HG03432 (cell line): ENCODE measurements at regions not wholly inside any gene's neighbourhood (a gene's known extent, or its start where the extent isn't known, plus 50 kb on each side); places are given as distances from the start of the nearest gene placed in this dataset.
"Not testable (repeated sequence)": the region's sequence is repeated elsewhere in the genome, so short reads cannot be mapped to it uniquely, and the experiment has no call there.

ENCODE experiments used
- ATAC-seq: cut with Tn5 transposase; IDR thresholded peaks from one replicate; pipeline ENCODE4 v1.9.1; 2021; ENCODE audit warnings: mild to moderate bottlenecking, moderate library complexity; ENCODE audit not compliant: unreplicated experiment

DNA sequence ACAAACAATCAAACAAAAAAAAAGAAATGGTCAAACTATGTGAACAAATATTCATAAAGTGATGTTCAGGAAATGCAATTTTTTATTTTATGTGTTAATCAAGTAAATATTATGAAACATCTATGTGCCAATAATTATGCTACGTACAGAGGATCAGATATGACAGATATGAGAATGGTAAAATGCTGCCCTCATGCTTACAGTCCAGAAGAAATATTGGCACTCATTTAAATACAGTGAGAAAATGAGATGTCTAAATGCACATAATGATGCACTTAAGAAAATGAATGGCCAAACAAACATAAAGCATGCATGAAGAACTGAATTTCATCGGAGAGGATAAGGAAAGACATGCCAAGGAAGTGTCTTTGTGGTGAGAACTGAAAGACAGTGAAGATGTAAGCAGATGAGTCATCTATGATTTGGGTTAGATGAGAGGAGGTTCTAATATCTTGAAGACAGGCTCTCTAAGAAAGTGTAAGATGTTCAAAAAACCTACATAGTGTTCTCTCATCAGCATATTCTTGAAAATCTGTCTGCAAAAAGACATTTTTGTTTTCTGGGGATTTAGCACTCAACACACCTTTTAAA lies 1231.1 kb upstream of the ACO1 start:
- ATAC-seq, result peak; percentile 98

DNA sequence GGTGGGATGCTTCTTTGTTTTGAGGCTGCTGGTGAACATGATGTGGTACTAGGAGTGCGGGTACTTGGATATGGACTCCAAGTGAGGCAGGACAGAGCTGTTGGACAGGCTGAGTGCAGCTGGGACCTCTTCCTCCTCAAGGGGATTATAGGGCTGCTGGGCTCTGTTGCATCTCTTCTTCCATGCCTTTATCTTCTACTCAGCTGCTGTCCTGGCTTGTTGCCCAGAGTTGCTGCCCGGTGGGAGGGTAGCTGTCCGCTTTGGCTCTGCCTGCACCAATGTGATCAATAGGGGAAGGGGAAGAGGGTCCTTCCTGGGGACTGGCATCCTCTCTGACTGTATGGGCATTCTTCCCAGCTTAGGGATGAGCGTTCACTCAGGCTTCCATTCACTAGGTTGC lies 1217.9 kb upstream of the ACO1 start:
- no peak for ATAC-seq

DNA sequence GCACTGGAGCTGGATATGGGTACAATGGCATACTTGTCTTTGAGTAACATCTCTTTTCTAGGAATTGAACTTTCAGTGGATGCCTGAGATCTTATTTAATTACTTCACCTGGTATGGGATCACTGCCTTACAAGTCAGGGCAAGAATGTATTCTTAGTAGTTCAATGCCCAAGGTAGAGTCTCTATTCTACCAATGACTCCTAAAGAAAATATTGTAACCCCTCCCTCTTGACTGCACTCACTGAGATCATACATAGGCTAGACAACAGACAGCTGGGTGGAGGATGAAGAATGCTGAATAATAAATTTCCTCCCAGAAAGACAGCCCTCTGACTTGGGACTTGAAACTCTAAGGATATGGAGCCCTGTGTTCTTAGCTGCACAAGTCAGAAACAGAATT lies 1216.3 kb upstream of the ACO1 start:
- ATAC-seq, result no peak

DNA sequence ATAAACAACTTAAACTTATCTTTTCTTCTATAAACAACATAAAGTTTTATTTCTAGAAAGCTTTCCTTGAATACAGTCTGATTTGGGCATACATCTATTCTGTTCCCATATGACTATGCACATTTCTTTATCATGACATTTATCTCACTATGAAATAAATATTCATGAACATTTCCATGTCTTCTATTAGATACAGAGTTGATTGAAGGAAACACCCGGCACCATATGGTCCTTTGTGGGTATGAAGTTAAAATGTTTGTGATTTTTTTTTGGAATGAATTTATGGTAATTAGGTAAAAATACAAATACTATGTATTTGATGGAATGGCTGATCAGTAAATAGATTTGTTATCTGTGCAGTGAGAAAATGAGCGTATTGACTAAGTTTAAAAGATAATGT lies 1209.8 kb upstream of the ACO1 start:
- no peak for ATAC-seq

DNA sequence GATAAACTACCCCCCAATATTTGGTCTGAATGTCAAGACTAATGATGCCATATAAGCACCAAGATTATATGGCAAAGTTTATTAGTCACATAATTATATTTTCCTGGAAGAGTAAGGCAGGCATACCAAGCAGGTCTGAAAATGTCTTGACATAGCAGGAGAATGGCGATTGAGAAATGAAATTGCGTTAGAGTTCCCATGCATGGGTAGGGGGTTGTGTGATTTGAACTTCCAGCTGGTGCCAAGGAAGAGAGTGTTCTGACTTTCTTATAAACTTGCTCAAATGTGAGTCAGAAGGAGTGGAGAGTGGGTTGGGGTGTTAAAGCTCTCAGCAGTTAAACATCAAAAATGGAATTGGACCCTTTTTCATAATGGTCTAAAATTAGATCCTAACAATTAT lies 1200.6 kb upstream of the ACO1 start:
- no peak for ATAC-seq

DNA sequence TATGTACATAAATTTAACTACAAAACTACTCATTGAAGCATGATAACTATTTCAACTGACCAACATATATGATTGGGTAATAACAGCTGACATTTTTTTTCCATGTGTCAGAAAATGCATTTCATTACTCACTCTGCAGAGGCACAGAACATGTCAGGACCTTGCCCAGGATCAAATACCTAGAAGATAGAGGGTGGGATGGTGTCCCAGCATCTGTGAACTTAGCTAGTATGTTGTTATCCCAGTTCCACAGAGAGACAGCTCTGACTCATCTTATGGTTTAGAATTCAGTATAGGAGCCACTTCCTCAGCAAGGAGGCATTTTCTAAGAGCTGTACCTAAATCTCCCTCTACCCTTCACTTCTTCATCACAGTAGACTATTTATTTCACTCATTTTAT lies 1198.6 kb upstream of the ACO1 start:
- no peak for ATAC-seq

DNA sequence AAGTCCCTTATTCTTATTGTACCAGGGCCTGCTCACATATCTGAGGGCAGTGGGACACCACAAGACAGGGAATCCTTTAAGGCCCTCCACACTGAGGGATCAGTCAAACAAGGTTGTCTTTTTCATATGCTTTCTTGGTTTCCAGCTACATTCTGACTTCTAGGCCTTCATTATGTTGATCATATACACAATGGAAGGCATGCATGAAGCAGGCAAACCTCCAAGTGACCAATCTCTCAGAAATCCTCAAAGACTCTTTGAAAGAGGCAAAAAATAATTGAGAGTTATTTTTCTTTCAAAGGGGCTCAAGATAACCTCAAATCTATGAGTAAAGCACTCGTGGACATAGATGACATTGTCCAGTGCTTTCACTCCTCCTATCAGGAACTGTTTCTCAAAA lies 1195.9 kb upstream of the ACO1 start:
- ATAC-seq, result no peak

DNA sequence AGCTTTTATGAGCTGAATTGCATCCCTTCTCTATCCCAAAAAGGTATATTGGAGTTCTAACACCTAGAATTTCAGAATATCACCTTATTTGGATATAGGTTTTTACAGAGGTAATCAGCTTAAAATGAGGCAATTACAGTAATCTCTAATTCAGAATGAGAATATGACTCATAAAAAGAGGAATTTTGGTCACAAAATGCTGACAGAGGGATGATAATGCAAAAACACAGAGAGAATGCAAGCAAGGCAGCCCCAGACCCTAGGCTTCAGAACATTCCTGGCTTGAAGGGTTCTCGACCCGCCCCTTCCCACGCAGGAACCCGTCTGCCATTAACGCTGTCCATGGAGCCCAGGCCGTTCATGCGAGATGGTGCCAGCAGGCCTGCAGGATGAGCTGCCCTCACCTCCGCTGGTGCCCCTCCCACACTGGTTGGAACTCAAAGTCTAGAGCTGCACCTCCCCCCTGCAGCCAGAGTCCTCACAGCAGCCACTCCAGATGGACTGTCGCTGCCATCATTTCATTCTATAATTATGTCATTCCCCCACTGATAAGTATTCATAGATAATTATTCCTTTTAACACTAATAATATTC lies 1173.4 kb upstream of the ACO1 start:
- no peak for ATAC-seq

DNA sequence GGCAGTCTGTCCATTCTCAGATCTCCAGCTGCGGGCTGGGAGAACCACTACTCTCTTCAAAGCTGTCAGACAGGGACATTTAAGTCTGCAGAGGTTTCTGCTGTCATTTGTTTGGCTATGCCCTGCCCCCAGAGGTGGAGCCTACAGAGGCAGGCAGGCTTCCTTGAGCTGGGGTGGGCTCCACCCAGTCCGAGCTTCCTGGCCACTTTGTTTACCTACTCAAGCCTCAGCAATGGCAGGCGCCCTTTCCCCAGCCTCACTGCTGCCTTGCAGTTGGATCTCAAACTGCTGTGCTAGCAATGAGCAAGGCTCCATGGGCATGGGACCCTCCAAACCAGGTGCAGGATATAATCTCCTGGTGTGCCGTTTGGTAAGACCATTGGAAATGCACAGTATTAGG lies 1154.5 kb upstream of the ACO1 start:
- ATAC-seq, result not testable (repeated sequence)

DNA sequence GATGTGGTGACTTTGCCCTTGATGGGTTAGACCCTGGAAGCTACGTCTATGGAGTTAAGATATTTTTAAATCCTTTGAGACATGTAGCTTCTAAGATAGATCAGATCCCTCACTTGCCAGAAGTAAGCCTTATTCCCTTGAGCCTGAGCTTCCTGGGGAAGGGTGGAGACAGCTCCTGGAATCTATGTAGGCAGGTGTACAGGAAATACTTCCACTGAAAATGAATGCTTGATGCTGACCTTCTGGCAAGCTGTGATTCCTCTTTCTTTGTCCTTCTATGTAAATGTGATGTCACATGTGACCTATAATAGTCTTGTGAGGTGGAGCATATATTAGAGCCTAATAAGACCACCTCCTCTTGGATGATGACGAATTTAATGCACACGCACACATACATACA lies 1152.0 kb upstream of the ACO1 start:
- no peak for ATAC-seq

DNA sequence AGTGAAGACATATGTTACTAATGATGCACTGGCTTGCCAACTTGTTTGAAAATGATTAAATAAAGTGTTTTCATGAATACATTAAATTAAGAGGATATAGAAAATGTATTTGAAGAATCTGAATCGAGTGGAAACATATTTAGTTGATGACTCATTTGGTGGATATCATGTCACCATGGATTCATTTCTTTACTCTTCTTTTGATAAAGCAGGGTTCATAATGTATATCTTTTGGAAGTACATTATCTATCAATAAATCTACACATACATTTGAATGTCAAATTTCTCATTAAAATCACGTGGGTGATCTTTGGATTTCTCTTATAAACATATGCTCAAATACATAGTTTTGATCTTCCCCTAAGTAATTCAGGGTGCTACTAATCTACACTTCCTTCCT lies 1148.1 kb upstream of the ACO1 start:
- ATAC-seq, result no peak

DNA sequence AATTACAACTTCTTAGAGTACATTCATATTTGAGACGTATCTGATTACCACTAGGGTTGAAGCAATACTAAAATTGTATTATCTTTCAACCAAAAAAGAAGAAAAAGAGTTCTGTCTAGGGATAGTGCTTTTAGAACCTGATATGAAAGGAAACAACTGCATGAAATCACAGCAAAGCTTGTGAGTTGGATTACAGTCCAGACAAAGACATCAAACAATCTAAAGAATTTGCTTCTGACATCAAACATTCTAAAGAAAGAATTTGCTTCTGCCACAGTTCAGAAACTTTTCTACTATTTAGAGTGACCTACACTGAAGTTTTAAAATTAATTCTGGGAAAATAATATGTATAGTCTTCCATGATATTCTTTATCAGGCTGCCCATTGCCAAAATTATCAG lies 1141.1 kb upstream of the ACO1 start:
- ATAC-seq, result no peak

DNA sequence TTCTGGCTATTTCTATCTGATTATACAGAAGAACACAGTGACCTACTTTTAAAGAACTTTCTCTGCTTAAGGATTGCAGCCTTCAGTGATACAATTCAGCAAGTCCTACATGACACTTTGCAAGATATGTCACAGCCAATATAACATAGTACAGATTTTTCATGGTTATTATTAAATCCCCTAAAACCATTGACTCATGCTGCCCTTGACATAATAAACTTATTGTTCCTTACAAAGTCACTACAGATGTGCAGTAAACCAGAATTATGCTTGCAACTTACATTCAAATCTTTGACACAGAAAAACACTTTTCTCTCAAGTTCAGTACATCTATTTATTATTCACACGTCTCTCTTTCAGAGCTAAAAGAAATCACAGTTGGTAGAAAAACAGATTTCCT lies 1136.3 kb upstream of the ACO1 start:
- no peak for ATAC-seq

DNA sequence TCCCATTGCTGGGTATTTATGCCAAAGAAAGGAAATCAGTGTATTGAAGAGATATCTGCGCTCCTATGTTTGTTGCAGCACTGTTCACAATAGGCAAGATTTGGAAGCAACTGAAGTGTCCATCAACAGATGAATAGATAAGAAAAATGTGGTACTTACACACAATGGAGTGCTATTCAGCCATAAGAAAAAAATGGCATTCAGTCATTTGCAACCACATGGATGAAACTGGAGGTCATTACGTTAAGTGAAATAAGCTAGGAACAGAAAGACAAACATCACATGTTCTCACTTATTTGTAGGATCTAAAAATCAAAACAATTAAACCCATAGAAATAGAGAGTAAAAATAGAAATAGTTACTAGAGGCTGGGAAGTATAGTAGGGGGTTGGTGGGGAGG lies 1133.1 kb upstream of the ACO1 start:
- no peak for ATAC-seq

DNA sequence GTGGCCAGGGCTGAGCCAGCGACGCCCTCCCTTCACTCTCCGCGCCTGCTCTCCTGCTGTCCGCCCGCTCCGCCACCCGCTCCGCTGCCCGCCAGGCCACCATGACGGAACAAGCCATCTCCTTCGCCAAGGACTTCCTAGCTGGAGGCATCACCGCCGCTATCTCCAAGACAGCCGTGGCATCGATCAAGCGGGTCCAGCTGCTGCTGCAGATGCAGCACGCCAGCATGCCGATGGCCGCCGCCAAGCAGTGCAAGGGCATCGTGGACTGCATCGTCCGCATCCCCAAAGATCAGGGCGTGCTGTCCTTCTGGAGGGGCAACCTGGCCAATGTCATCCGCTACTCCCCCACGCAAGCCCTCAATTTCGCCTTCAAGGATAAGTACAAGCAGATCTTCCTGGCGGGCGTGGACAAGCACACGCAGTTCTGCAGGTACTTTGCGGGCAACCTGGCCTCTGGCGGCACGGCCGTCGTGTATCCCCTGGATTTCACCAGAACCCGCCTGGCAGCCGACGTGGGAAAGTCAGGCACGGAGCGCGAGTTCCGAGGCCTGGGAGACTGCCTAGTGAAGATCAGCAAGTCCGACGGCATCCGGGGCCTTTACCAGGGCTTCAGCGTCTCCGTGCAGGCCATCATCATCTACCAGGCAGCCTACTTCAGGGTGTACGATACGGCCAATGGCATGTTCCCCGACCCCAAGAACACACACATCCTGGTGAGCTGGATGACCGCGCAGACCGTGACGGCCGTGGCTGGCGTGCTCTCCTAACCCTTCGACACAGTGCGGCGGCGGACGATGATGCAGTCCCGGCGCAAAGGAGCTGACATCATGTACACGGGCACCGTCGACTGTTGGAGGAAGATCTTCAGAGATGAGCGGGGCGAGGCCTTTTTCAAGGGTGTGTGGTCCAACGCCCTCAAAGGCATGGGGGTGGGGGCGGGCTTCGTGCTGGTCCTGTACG lies 1130.4 kb upstream of the ACO1 start:
- ATAC-seq, result no peak

DNA sequence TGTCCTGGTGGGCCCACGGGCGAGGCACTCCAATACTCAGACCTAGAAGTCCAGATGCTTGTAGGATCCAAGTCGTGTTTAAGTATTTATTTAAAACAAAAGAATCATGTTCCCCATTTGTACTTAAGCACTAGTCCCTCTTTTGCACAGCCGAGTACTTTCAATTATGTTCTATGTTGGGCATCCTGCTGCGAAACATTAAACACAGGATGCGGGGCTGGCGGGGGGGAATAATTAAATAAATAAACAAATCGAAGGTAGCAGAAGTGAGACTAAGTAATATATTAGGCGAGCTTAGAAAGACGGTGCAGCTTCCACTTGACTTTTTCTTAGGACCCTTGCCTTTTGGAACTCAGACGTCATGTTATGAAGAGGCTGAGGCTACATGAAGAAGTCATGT lies 1129.2 kb upstream of the ACO1 start:
- no peak for ATAC-seq

DNA sequence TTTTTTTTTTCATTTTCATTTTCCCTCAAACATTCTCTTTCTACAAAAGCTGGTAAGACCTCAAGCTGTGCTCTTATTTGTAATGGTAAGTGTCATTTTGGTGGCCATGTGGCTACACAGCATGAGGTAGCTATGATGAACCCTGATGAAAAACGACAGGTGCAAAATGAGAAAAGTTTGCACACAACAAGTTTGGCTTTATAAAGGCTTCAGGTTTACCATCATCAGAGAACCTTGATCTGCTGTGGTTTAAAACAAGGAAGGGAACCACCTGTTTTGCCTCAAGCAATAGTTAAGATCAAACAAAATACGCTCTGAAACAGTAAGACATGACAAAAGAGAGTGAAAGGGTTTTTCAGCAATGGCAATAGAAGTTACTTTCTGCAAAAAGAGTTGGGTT lies 1124.6 kb upstream of the ACO1 start:
- peak; percentile 70 for ATAC-seq

DNA sequence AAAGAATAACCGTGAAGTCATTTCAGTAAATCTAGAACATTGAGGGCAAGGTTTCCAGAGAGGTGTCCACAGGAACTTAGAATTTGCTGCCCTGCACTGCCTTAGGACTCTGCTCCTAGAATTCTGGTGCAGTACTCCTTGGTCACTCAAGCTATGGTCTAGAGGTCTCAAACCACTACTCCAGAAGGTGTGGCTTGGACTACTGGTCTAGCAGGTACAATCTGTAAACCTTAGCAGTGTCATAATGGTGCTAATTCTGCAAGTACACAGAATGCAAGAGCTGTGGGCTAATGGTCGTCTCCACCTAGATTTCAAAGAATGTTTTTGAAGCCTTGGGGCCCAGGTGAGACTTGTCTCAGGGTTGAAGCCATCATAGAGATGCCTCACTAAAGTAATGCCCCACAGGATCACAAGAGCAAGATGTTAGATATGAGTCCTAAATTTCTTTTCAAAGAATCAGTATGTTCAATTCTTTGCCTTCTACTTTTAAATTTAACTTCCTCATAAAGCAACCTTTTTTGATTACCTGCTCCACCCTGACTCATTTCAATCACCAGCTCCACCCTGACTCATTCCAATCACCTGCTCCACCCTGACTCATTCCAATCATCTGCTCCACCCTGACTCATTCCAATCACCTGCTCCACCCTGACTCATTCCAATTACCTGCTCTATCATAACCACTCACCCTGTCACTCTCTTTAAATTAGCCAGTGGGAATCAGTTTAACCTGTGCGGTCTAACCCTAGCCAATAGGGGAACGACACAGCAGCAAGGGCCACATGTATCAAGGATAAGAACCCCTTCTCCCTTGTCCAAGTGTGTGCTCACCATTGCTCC lies 1111.8 kb upstream of the ACO1 start:
- no peak for ATAC-seq

DNA sequence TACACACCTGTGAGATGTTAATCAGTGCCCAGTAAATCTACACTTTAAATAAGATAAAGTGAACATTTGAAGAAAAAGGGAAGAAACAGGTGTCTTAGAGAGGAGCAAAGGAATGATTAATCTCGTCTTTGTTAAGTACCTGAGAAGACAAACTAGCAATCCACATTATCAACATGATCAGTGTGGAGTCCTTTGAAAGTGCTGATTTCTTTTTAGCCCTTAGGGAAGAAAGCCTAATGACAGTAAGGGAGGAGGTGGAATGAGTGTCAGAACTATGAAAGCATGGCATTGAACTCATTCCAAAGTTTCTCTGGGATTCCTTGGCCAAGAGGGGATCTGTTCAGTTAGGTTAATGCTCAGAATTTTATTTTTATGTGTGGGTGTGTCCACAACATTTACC lies 1109.0 kb upstream of the ACO1 start:
- ATAC-seq, result no peak

DNA sequence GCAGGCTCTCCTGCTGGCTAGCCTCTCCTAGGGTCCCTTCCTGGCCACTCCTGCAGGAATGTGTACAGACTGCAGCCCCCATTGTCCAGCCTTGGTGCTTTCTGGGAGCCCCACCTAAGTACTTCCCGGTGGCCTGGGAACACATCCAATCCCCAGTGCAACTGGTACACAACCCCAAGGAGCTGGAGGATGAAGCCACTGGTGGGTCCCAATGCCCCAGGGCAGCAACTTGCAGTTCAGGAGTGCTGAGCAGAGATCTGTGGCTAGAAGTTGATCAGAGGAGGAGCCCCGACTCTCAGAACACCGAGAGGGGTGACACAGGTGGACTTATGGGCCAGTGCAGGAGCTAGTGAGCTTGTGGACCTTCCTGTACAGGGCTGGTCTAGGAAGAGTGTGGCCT lies 1093.7 kb upstream of the ACO1 start:
- ATAC-seq, result no peak
